Stomach (tissue), 4 donors: ENCODE measurements at regions not wholly inside any gene's neighbourhood (a gene's known extent, or its start where the extent isn't known, plus 50 kb on each side); places are given as distances from the start of the nearest gene placed in this dataset.

ENCODE experiments used
- CTCF ChIP-seq, 7 experiments: fragments of 450-650 bp in 4 of 7; fragments of 200-600 bp in 3 of 7; sonication (generic) in 3 of 7; IDR thresholded peaks; one replicate each; pipeline ENCODE4 v1.5.1; 2016 to 2019; ENCODE audit warnings: antibody characterized with exemption in 7 of 7, control low read depth in 2 of 7, mild to moderate bottlenecking in 1 of 7
- EP300 ChIP-seq: sonication (generic); formaldehyde crosslinking; IDR thresholded peaks from one replicate; pipeline ENCODE4 v1.6.1; 2017; ENCODE audit warnings: antibody characterized with exemption
- POLR2A ChIP-seq, 4 donors: fragments of 450-650 bp; IDR thresholded peaks; one replicate each; pipeline ENCODE4 v1.6.1; 2016; ENCODE audit warnings: antibody characterized with exemption in 4 of 4, control low read depth in 2 of 4, mild to moderate bottlenecking in 1 of 4, moderate library complexity in 1 of 4
- POLR2AphosphoS5 ChIP-seq, 3 donors: sonication (generic); formaldehyde crosslinking; IDR thresholded peaks; one replicate each; pipeline ENCODE4 v1.6.1; 2016; ENCODE audit warnings: antibody characterized with exemption in 3 of 3

GRCh38 chr20:47972916-47973309 lies 187.6 kb upstream of the SULF2 start:
- TF ChIP-seq CTCF (IDR thresholded peaks at IDR 0.05) = no peak
- no peak for TF ChIP-seq POLR2AphosphoS5 (IDR thresholded peaks at IDR 0.05)
- TF ChIP-seq POLR2A (IDR thresholded peaks at IDR 0.05) = no peak
- no peak for TF ChIP-seq EP300
